Neural cell (in vitro differentiated cells): ENCODE measurements at regions not wholly inside any gene's neighbourhood (a gene's known extent, or its start where the extent isn't known, plus 50 kb on each side); places are given as distances from the start of the nearest gene placed in this dataset.

Source experiments
- H2AFZ ChIP-seq: fragments of 200-600, 300-800 bp; sonication (generic), shearing (Covaris generic); 2 replicates; pipeline ENCODE4 v1.6.0; 2014; ENCODE audit warnings: low read depth, mild to moderate bottlenecking, antibody characterized with exemption, low read length, moderate library complexity
- H3F3A ChIP-seq: fragments of 200-600 bp; shearing (Covaris generic); 2 replicates; pipeline ENCODE4 v1.6.1; 2016; ENCODE audit warnings: mild to moderate bottlenecking, moderate library complexity, mixed read lengths, antibody characterized with exemption, low read length; ENCODE audit not compliant: insufficient read depth, poor library complexity, severe bottlenecking
- H3K27ac ChIP-seq: fragments of 200-600, 300-800 bp; sonication (generic), shearing (Covaris generic); 2 replicates; pipeline ENCODE4 v1.5.1; 2014; ENCODE audit warnings: mild to moderate bottlenecking, low read length, moderate library complexity
- H3K27me3 ChIP-seq: fragments of 300-800, 200-600 bp; sonication (generic), shearing (Covaris generic); 2 replicates; pipeline ENCODE4 v1.6.0; 2014; ENCODE audit warnings: mild to moderate bottlenecking, low read depth, low read length, moderate library complexity; ENCODE audit not compliant: insufficient read depth
- H3K36me3 ChIP-seq: fragments of 300-800, 200-600 bp; sonication (generic), shearing (Covaris generic); 2 replicates; pipeline ENCODE4 v1.5.1; 2014; ENCODE audit warnings: mild to moderate bottlenecking, antibody characterized with exemption, low read length, moderate library complexity; ENCODE audit not compliant: insufficient read depth
- H3K4me2 ChIP-seq: fragments of 300-800, 200-600 bp; sonication (generic), shearing (Covaris generic); 2 replicates; pipeline ENCODE4 v1.6.0; 2014; ENCODE audit warnings: mild to moderate bottlenecking, low read length
- H3K4me3 ChIP-seq: fragments of 300-800, 200-600 bp; sonication (generic), shearing (Covaris generic); 2 replicates; pipeline ENCODE4 v1.5.1; 2014; ENCODE audit warnings: mild to moderate bottlenecking, low read length, moderate library complexity
- H3K79me2 ChIP-seq: fragments of 200-600 bp; shearing (Covaris generic); replicated peaks from 2 replicates; pipeline ENCODE4 v1.6.0; 2014; ENCODE audit warnings: mild to moderate bottlenecking, low read length, moderate library complexity; ENCODE audit not compliant: insufficient read depth
- H3K9ac ChIP-seq: fragments of 300-800, 200-600 bp; sonication (generic), shearing (Covaris generic); 2 replicates; pipeline ENCODE4 v1.6.1; 2016; ENCODE audit warnings: mild to moderate bottlenecking, low read length, mixed read lengths
- H3K9me2 ChIP-seq: fragments of 200-600 bp; shearing (Covaris generic); 2 replicates; pipeline ENCODE4 v1.6.1; 2016; ENCODE audit warnings: mild to moderate bottlenecking, low read length, mixed read lengths; ENCODE audit not compliant: insufficient read depth
- H3K9me3 ChIP-seq: fragments of 200-600, 300-800 bp; sonication (generic), shearing (Covaris generic); 2 replicates; pipeline ENCODE4 v1.6.1; 2016; ENCODE audit warnings: mild to moderate bottlenecking, mixed run types, low read length, moderate library complexity, mixed read lengths
- H4K20me1 ChIP-seq: fragments of 200-600 bp; shearing (Covaris generic); 2 replicates; pipeline ENCODE4 v1.6.1; 2016; ENCODE audit warnings: mild to moderate bottlenecking, mixed run types; ENCODE audit not compliant: insufficient read depth
- EP300 ChIP-seq: fragments of 450-650 bp; conservative IDR thresholded peaks from 2 replicates; pipeline ENCODE4 v1.6.1; 2014; ENCODE audit warnings: antibody characterized with exemption, mild to moderate bottlenecking, moderate library complexity; ENCODE audit not compliant: poor library complexity, severe bottlenecking
- EZH2 ChIP-seq: fragments of 200-600, 300-800 bp; shearing (Covaris generic), sonication (generic); IDR thresholded peaks from 2 replicates; pipeline ENCODE4 v1.6.1; 2014; ENCODE audit warnings: antibody characterized with exemption, low read length, borderline replicate concordance, mild to moderate bottlenecking; ENCODE audit not compliant: insufficient read depth, poor library complexity, severe bottlenecking
- MXI1 ChIP-seq: fragments of 450-650 bp; conservative IDR thresholded peaks from 2 replicates; pipeline ENCODE4 v1.6.1; 2014; ENCODE audit warnings: antibody characterized with exemption, mild to moderate bottlenecking; ENCODE audit not compliant: poor library complexity, severe bottlenecking
- POLR2AphosphoS5 ChIP-seq: IDR thresholded peaks from 2 replicates; pipeline ENCODE4 v1.6.1; 2012
- RAD21 ChIP-seq: fragments of 450-650 bp; conservative IDR thresholded peaks from 2 replicates; pipeline ENCODE4 v1.6.1; 2014; ENCODE audit warnings: antibody characterized with exemption, mild to moderate bottlenecking, moderate library complexity
- SMC3 ChIP-seq: fragments of 450-650 bp; conservative IDR thresholded peaks from 2 replicates; pipeline ENCODE4 v1.6.1; 2014; ENCODE audit warnings: antibody characterized with exemption, mild to moderate bottlenecking, moderate library complexity; ENCODE audit not compliant: poor library complexity
- TAF1 ChIP-seq: IDR thresholded peaks from 2 replicates; pipeline ENCODE4 v1.6.1; 2012; ENCODE audit warnings: low read depth
- TF ChIP-seq, protein P1 (sequence below): fragments of 450-650 bp; IDR thresholded peaks from 2 replicates; pipeline ENCODE4 v1.5.1; 2014; ENCODE audit warnings: antibody characterized with exemption, mild to moderate bottlenecking, moderate library complexity; ENCODE audit not compliant: poor library complexity, severe bottlenecking
- TF ChIP-seq, protein P2 (sequence below): IDR thresholded peaks from 2 replicates; pipeline ENCODE4 v1.6.1; 2012; ENCODE audit warnings: borderline replicate concordance

DNA sequence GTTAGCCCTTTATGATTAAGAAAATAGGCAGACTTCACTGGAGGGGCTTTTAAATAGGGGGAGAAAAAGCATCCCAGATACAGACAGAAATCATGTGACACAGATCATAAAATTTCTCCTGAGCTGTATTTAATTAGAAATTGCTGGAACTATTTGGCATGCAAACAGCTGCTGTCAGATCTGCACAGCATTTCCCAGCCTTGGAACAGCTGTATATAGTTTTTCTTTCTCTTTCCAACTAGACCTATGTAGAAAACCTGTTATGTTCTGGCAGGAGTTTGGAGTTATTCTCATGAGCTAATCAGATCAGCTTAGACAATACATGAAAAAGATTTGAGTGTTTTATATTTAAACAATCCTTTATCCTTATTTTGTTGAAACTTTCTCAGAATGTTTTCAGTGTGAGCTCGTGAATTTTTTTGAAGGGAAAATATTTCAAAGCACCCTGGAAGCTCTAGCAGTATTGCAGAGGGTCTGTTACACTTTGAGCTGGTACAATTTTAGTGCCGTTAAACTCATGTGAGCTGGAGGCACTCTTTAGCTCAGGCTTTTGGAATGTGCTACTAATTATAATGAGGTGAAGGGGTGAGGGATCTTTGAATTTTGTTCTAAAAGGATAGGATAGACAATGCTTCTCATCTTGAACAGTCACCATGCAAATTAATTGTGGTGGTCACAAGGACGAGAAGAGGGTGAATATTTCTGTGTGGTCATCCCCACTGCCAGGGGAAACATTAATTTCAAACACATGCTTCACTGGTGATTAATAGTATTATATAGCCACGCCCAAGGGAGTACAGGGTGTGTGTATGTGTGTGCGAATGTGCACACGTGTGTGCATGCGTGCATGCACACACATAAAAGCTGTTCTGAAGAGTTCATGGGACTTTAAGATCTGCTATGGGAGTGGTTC lies 239.4 kb upstream of the FBXL7 start:
- Histone ChIP-seq H3K9me3 (no peaks in the 10 kb centered on the region), H3K4me2 (no peak overlapping the region), H3K9me2 (no peaks in the 10 kb centered on the region), H4K20me1 (no peaks in the 10 kb centered on the region), H3K27ac (no peak overlapping the region), H3K4me3 (no peak overlapping the region), H3F3A (no peaks in the 10 kb centered on the region), H3K79me2 (no peaks in the 10 kb centered on the region), H3K27me3 (no peaks in the 10 kb centered on the region), H3K9ac (no peak overlapping the region), H3K36me3 (no peaks in the 10 kb centered on the region), H2AFZ (no peak overlapping the region)
- no peak for TF ChIP-seq EZH2
- TF ChIP-seq POLR2AphosphoS5, result no peak
- TF ChIP-seq, protein P1, sequence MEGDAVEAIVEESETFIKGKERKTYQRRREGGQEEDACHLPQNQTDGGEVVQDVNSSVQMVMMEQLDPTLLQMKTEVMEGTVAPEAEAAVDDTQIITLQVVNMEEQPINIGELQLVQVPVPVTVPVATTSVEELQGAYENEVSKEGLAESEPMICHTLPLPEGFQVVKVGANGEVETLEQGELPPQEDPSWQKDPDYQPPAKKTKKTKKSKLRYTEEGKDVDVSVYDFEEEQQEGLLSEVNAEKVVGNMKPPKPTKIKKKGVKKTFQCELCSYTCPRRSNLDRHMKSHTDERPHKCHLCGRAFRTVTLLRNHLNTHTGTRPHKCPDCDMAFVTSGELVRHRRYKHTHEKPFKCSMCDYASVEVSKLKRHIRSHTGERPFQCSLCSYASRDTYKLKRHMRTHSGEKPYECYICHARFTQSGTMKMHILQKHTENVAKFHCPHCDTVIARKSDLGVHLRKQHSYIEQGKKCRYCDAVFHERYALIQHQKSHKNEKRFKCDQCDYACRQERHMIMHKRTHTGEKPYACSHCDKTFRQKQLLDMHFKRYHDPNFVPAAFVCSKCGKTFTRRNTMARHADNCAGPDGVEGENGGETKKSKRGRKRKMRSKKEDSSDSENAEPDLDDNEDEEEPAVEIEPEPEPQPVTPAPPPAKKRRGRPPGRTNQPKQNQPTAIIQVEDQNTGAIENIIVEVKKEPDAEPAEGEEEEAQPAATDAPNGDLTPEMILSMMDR, result no peak
- TF ChIP-seq, protein P2, sequence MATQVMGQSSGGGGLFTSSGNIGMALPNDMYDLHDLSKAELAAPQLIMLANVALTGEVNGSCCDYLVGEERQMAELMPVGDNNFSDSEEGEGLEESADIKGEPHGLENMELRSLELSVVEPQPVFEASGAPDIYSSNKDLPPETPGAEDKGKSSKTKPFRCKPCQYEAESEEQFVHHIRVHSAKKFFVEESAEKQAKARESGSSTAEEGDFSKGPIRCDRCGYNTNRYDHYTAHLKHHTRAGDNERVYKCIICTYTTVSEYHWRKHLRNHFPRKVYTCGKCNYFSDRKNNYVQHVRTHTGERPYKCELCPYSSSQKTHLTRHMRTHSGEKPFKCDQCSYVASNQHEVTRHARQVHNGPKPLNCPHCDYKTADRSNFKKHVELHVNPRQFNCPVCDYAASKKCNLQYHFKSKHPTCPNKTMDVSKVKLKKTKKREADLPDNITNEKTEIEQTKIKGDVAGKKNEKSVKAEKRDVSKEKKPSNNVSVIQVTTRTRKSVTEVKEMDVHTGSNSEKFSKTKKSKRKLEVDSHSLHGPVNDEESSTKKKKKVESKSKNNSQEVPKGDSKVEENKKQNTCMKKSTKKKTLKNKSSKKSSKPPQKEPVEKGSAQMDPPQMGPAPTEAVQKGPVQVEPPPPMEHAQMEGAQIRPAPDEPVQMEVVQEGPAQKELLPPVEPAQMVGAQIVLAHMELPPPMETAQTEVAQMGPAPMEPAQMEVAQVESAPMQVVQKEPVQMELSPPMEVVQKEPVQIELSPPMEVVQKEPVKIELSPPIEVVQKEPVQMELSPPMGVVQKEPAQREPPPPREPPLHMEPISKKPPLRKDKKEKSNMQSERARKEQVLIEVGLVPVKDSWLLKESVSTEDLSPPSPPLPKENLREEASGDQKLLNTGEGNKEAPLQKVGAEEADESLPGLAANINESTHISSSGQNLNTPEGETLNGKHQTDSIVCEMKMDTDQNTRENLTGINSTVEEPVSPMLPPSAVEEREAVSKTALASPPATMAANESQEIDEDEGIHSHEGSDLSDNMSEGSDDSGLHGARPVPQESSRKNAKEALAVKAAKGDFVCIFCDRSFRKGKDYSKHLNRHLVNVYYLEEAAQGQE, result no peak
- no peak for TF ChIP-seq EP300
- no peak for TF ChIP-seq TAF1
- TF ChIP-seq MXI1, result no peak
- TF ChIP-seq RAD21, result no peak

DNA sequence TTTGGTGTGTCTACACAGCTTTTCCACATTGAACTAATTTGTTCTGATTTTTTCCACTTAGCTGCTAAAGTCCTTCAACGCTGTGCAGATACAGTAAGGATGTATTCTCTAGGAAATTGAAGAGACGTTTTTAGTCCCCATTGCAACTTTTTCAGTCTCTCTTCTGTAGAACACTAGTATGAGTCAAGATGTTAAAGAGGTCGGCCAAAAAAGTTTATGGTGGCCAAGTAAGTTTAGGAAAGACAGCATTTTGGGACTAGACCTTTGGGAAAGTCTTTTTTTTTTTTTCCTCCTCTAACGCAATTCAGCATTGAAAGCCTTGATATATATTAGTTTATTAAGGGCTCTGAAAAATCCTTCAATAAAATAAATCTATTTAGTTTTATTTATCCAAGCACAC lies 243.5 kb upstream of the FBXL7 start:
- TF ChIP-seq, protein P1, result no peak
- TF ChIP-seq EZH2, result no peak
- TF ChIP-seq, protein P2, result no peak
- no peak for TF ChIP-seq MXI1
- TF ChIP-seq EP300, result no peak
- TF ChIP-seq RAD21, result no peak
- no peak for TF ChIP-seq SMC3
- no peak for TF ChIP-seq POLR2AphosphoS5
- no peak for TF ChIP-seq TAF1
- H3K79me2 ChIP-seq, result no peaks in the 10 kb centered on the region
- no peaks in the 10 kb centered on the region for H3F3A ChIP-seq
- H3K9me3 ChIP-seq, result no peaks in the 10 kb centered on the region
- H3K27ac ChIP-seq, result no peak overlapping the region
- H2AFZ ChIP-seq, result no peak overlapping the region
- no peaks in the 10 kb centered on the region for H4K20me1 ChIP-seq
- H3K36me3 ChIP-seq, result no peaks in the 10 kb centered on the region
- H3K4me3 ChIP-seq, result no peak overlapping the region
- H3K4me2 ChIP-seq, result no peak overlapping the region
- H3K9me2 ChIP-seq, result no peaks in the 10 kb centered on the region
- H3K9ac ChIP-seq, result no peak overlapping the region
- H3K27me3 ChIP-seq, result no peaks in the 10 kb centered on the region
